Fibroblast of mammary gland (primary cell): ENCODE measurements at regions not wholly inside any gene's neighbourhood (a gene's known extent, or its start where the extent isn't known, plus 50 kb on each side); places are given as distances from the start of the nearest gene placed in this dataset.

ENCODE experiments used
- DNase-seq: peaks from one replicate; pipeline ENCODE4 v3.0.0-alpha.2; 2010; ENCODE audit warnings: low read depth
- H3K4me3 ChIP-seq: 2 replicates; pipeline ENCODE4 v1.5.1; 2011; ENCODE audit warnings: low read depth, mild to moderate bottlenecking, low read length, moderate library complexity; ENCODE audit not compliant: control insufficient read depth
- TF ChIP-seq, protein P1 (sequence below): conservative IDR thresholded peaks from 2 replicates; pipeline ENCODE4 v1.5.1; 2011; ENCODE audit warnings: low read depth, low read length, inconsistent platforms; ENCODE audit not compliant: control insufficient read depth, insufficient read depth

DNA sequence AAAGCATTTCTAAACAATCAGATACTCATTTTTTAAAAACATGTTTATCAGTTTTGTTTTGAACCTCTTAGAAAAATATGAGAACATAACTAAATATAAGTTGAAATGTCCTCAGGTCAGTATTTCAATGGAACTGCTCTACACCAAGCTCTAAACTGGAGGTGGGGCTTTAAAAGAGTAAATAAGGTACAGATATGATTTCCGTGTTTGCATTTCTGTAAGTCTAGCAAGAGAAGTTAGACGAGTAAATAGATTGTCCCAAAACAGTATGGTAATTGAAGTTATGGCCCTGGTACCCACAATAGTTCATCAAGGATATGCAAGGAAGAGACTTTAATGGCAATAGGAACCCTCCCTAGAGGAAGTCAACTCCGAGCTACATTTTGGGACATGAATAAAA, 115.1 kb upstream of the AKR1E2 start:
- TF ChIP-seq, protein P1, sequence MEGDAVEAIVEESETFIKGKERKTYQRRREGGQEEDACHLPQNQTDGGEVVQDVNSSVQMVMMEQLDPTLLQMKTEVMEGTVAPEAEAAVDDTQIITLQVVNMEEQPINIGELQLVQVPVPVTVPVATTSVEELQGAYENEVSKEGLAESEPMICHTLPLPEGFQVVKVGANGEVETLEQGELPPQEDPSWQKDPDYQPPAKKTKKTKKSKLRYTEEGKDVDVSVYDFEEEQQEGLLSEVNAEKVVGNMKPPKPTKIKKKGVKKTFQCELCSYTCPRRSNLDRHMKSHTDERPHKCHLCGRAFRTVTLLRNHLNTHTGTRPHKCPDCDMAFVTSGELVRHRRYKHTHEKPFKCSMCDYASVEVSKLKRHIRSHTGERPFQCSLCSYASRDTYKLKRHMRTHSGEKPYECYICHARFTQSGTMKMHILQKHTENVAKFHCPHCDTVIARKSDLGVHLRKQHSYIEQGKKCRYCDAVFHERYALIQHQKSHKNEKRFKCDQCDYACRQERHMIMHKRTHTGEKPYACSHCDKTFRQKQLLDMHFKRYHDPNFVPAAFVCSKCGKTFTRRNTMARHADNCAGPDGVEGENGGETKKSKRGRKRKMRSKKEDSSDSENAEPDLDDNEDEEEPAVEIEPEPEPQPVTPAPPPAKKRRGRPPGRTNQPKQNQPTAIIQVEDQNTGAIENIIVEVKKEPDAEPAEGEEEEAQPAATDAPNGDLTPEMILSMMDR = no peak
- no peak for DNase-seq
- H3K4me3 ChIP-seq = no peak overlapping the region

DNA sequence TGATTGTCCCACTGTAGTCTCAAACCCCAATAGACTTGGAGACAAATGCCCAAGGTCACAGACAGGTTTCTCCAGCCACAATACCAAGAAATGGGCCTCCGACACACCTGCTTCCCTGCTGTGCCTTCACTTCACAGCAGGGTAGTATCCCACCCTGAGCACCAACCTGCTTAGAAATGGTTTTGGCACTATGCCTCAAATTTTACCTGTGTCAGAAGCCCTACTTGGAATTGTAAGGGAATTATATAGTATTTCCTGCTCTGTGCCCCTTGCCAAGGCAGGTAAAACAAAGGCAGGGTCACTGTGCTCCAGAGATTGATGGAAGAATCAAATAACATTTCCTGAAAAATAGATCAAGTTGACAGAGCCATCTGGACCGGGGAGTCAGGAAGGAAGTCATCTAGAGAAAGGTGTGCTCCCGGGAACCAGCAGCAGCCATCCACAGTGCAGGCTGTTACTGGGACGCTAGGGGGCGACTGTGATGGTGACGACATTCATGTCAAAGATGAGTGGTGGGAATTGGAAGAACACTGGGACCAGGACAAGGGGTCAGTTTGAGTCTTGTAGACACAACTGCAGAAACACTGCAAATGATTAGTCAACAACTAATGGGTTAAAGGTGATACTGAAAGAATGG, 117.8 kb upstream of the AKR1E2 start:
- no peak overlapping the region for H3K4me3 ChIP-seq
- DNase-seq = no peak
- TF ChIP-seq, protein P1 = peak; percentile 35

DNA sequence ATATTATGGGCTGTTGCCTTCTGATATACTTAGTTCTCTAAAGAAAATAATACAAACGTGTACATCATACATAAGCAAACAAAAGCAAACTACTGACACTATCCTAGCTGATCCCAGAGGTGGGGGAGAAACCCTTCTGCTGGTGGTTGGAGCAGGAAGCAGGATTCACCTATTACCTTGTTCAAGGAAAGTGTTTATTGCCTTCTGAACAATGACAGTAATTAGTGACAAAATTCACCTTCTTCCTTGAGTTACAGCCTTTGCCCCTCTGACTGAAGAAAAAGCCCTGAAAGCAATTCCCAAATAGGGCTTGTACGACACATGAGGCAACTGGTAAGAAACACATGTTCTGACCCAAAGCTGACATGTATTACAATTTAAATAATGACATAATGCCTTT, 118.8 kb upstream of the AKR1E2 start:
- DNase-seq = no peak
- no peak overlapping the region for H3K4me3 ChIP-seq
- TF ChIP-seq, protein P1 = no peak

DNA sequence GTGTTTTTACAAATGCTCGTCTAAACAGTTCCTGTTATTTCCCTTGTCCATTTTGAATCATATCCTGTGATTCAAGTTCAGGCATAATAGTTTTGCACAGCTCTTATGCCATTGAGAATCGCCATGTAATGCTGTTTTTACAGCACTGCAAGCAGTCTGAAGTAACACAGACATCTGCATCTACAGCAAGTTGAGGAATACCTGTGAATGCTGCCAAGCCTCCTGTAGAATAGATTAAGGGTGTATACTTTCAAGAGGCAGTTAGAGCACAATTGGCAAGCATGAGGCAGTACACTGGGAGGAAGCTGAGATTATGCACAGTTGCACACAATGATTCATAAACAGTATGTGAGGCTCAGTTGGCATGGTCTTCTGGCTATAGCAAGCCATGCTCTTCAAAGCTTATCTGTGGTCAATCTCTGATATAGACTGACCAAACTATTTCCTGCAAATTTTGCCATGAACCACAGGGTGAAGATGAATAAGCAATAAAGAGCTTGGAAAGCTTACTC, 121.9 kb upstream of the AKR1E2 start:
- no peak overlapping the region for H3K4me3 ChIP-seq
- peak; percentile 91 for DNase-seq
- TF ChIP-seq, protein P1 = no peak

DNA sequence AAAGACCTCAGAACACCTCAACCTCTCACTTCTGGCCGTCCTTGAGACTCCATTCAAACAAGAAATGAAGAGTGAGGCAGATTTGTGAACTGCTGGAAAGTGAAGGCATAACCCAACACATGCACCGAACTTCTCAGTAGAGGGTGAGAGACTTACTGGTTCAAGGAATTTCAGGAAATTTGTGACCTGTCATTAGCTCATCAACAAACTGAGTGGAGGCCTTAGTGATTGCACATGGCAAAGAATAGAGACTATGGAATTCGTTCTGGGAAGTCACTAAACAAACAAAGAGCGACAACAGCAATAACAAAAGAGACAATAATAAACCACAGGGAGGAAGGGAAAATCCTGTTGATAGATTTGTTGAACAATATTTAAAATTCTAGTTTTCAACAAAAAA, 125.0 kb upstream of the AKR1E2 start:
- DNase-seq = no peak
- H3K4me3 ChIP-seq = no peak overlapping the region
- TF ChIP-seq, protein P1 = no peak

DNA sequence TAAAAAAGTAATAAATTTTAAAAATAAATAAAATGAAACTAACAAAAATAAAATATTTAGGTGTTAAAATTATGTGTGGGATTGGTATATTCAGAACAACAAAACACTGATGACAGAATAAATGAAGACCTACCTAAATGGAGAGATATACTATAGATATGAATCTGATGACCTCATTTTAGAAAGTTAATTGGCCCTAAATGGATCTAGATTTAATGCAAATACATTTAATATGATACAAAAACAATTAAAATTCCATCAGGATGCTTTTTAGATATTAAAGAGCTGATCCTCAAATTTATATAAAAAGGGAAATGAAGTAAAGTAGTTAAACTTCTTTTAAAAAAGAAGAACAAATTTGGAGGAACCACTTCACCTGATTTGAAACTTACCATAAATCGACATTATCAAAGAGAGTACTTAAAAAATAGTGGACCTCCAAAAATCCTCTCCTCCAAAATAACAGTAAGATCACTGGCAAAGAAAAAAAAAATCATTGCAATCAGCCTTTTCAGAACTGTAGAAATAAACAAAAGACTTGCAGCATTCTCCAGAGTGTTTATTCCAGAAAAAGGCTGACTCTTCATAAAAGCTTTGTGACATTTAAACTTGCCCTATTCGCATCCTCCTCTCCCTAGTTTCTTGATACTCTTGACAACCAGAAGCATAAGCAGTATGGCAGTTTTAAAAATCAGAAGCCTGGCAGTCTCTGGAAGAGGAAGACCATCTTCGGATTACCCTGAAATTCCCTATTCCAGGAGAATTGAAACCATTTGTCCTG, 125.9 kb upstream of the AKR1E2 start:
- TF ChIP-seq, protein P1 = no peak
- H3K4me3 ChIP-seq = no peak overlapping the region
- DNase-seq = no peak
